ENCODE measurements at regions not wholly inside any gene's neighbourhood (a gene's known extent, or its start where the extent isn't known, plus 50 kb on each side); places are given as distances from the start of the nearest gene placed in this dataset.

DNA sequence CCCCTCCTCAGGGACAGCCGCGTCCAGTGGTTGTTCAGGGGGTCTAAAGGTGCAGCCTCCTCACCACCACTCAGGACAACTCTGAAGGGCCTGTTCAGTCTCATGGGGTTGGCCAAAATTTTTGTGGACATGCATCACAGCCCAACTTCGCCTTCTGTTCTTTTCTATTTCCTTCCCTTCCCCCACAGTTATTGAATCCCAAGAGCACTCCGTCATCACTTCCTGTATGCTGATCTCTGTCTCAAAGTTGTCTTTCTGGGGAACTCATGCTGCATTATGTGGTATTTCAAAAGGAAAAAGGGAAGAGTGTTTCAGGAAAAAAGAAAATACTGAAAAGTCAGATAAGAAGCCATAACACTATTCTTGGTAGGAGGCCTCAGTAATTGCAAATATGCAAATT, 355.4 kb downstream of the CAAP1 start:
- H3K27me3 ChIP-seq (replicated peaks; ENCODE audit: insufficient read depth): no peaks in the 10 kb centered on the region
- no peaks in the 10 kb centered on the region for H3K36me3 ChIP-seq (ENCODE audit: low read depth)
- H4K20me1 ChIP-seq (ENCODE audit: insufficient read depth): no peaks in the 10 kb centered on the region
- in situ Hi-C loops (cut with MboI): no loop called here
- H3K9me2 ChIP-seq (ENCODE audit: insufficient read depth): no peaks in the 10 kb centered on the region
- H3K79me2 ChIP-seq (ENCODE audit: insufficient read depth): no peaks in the 10 kb centered on the region
- DNase-seq: no peak
- TF ChIP-seq EZH2phosphoT487 (IDR thresholded peaks at IDR 0.05; ENCODE audit: insufficient read depth, low read depth) (no peak), EZH2 (IDR thresholded peaks at IDR 0.05; ENCODE audit: insufficient read depth, poor library complexity, severe bottlenecking) (no peak)
- no peak overlapping the region for H3K9ac ChIP-seq
- no peaks in the 10 kb centered on the region for H3K4me1 ChIP-seq (ENCODE audit: insufficient read depth)
- H3K4me3 ChIP-seq: no peak overlapping the region
- H3F3A ChIP-seq (ENCODE audit: insufficient read depth): no peaks in the 10 kb centered on the region
- WGBS, 2 experiments (ENCODE audit: low coverage in 1 of 2, low lambda C conversion rate in 2 of 2, missing lambda C conversion rate in 2 of 2): 44% methylated on average over 4 of the region's 4 CpGs
- no peak overlapping the region for H3K4me2 ChIP-seq (ENCODE audit: unreplicated experiment)
- no peak overlapping the region for H2AFZ ChIP-seq
- no peak overlapping the region for H3K27ac ChIP-seq
- no peaks in the 10 kb centered on the region for H3K9me3 ChIP-seq (ENCODE audit: low read depth)

DNA sequence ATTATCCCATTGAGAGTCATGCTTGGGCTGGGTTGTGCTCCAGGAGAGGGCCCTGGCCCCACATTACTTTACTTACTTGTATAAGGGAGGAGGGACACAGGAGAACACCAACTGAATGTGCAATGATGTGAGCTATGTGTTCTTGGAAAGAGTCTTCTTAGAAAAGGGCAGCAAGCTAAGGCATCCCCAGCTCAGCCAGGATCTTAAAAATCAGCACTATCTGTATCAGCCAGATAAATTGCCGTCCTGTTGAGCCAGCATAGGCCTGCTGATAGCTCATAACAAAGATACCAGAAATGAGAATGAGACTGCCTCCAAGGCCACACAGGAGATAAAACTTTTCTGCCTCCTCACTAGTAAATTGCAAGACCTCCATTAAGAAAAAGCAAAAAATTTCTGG, 357.5 kb downstream of the CAAP1 start:
- Histone ChIP-seq H3K36me3 (ENCODE audit: low read depth) (no peaks in the 10 kb centered on the region), H3K27ac (no peak overlapping the region), H3K27me3 (replicated peaks; ENCODE audit: insufficient read depth) (no peaks in the 10 kb centered on the region), H3K9ac (no peak overlapping the region), H3K79me2 (ENCODE audit: insufficient read depth) (no peaks in the 10 kb centered on the region), H3K4me2 (ENCODE audit: unreplicated experiment) (no peak overlapping the region), H3F3A (ENCODE audit: insufficient read depth) (no peaks in the 10 kb centered on the region), H2AFZ (no peak overlapping the region), H3K4me3 (no peak overlapping the region), H3K4me1 (ENCODE audit: insufficient read depth) (no peaks in the 10 kb centered on the region), H3K9me3 (ENCODE audit: low read depth) (no peaks in the 10 kb centered on the region), H4K20me1 (ENCODE audit: insufficient read depth) (no peaks in the 10 kb centered on the region), H3K9me2 (ENCODE audit: insufficient read depth) (no peaks in the 10 kb centered on the region)
- TF ChIP-seq EZH2 (IDR thresholded peaks at IDR 0.05; ENCODE audit: insufficient read depth, poor library complexity, severe bottlenecking) (no peak), EZH2phosphoT487 (IDR thresholded peaks at IDR 0.05; ENCODE audit: insufficient read depth, low read depth) (no peak)
- in situ Hi-C loops (cut with MboI): no loop called here
- no peak for DNase-seq
- WGBS, 2 experiments (ENCODE audit: low coverage in 1 of 2, low lambda C conversion rate in 2 of 2, missing lambda C conversion rate in 2 of 2): 0 to 17% methylated on average over 1 of the region's 1 CpG

DNA sequence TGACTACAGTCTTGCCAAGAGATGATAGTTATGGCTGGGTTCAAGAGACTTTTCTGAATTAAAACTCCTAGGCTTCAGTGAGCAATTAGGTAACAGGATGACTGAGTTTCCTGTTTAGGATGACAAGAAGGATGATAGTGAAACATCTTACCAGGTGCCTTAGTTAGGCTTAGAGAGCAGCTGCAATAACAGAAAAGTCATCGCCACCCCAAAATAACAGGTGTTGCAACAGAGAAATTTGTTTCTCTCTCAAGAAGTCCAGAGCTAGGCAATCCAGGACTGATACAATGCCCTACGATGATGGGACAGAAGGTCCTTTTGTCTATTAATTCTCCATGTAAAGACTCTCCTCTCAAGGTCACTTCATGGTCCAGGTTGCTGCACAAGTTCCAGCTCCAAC, 361.8 kb downstream of the CAAP1 start:
- no peak for TF ChIP-seq EZH2phosphoT487 (IDR thresholded peaks at IDR 0.05; ENCODE audit: insufficient read depth, low read depth)
- no peak for TF ChIP-seq EZH2 (IDR thresholded peaks at IDR 0.05; ENCODE audit: insufficient read depth, poor library complexity, severe bottlenecking)
- H3K27me3 ChIP-seq (replicated peaks; ENCODE audit: insufficient read depth): no peaks in the 10 kb centered on the region
- WGBS, 2 experiments (ENCODE audit: low coverage in 1 of 2, low lambda C conversion rate in 2 of 2, missing lambda C conversion rate in 2 of 2): 27 to 33% methylated on average over 2 of the region's 2 CpGs
- in situ Hi-C loops (cut with MboI): no loop called here
- H3K9me3 ChIP-seq (ENCODE audit: low read depth): no peaks in the 10 kb centered on the region
- no peaks in the 10 kb centered on the region for H3K4me1 ChIP-seq (ENCODE audit: insufficient read depth)
- H3K79me2 ChIP-seq (ENCODE audit: insufficient read depth): no peaks in the 10 kb centered on the region
- H3F3A ChIP-seq (ENCODE audit: insufficient read depth): no peaks in the 10 kb centered on the region
- H3K4me3 ChIP-seq: no peak overlapping the region
- no peaks in the 10 kb centered on the region for H3K9me2 ChIP-seq (ENCODE audit: insufficient read depth)
- DNase-seq: no peak
- H3K4me2 ChIP-seq (ENCODE audit: unreplicated experiment): no peak overlapping the region
- no peak overlapping the region for H3K9ac ChIP-seq
- no peak overlapping the region for H2AFZ ChIP-seq
- H4K20me1 ChIP-seq (ENCODE audit: insufficient read depth): no peaks in the 10 kb centered on the region
- H3K36me3 ChIP-seq (ENCODE audit: low read depth): no peaks in the 10 kb centered on the region
- no peak overlapping the region for H3K27ac ChIP-seq

DNA sequence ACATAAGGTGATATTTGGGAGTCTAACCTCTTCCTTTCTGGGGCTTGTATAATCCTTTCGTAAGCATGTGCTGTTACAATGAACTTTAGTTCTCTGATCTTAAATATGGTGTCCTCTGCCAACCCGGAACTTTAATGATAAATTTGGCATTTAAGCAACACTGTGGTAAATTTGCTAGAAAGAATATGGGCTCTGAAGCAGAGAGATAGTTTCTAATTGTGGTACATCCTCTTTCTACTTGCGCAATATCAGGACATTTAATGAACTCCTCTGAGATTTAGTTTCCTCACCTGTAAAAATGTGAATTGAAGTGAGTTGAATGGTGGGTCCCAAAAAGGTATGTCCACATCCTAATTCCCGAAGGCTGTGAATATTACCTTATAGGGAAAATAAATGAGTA, 364.7 kb downstream of the CAAP1 start:
- TF ChIP-seq EZH2phosphoT487 (IDR thresholded peaks at IDR 0.05; ENCODE audit: insufficient read depth, low read depth) (no peak), EZH2 (IDR thresholded peaks at IDR 0.05; ENCODE audit: insufficient read depth, poor library complexity, severe bottlenecking) (no peak)
- in situ Hi-C loops (cut with MboI): no loop called here
- 31 to 37% methylated on average over 4 of the region's 4 CpGs for WGBS, 2 experiments (ENCODE audit: low coverage in 1 of 2, low lambda C conversion rate in 2 of 2, missing lambda C conversion rate in 2 of 2)
- H3K4me3 ChIP-seq: no peak overlapping the region
- no peaks in the 10 kb centered on the region for H3K79me2 ChIP-seq (ENCODE audit: insufficient read depth)
- H4K20me1 ChIP-seq (ENCODE audit: insufficient read depth): no peaks in the 10 kb centered on the region
- no peaks in the 10 kb centered on the region for H3K9me3 ChIP-seq (ENCODE audit: low read depth)
- H3K36me3 ChIP-seq (ENCODE audit: low read depth): no peaks in the 10 kb centered on the region
- no peaks in the 10 kb centered on the region for H3K9me2 ChIP-seq (ENCODE audit: insufficient read depth)
- H3K9ac ChIP-seq: no peak overlapping the region
- H2AFZ ChIP-seq: no peak overlapping the region
- H3K27me3 ChIP-seq (replicated peaks; ENCODE audit: insufficient read depth): no peaks in the 10 kb centered on the region
- DNase-seq: no peak
- H3K27ac ChIP-seq: no peak overlapping the region
- H3F3A ChIP-seq (ENCODE audit: insufficient read depth): no peaks in the 10 kb centered on the region
- H3K4me2 ChIP-seq (ENCODE audit: unreplicated experiment): no peak overlapping the region
- no peaks in the 10 kb centered on the region for H3K4me1 ChIP-seq (ENCODE audit: insufficient read depth)

DNA sequence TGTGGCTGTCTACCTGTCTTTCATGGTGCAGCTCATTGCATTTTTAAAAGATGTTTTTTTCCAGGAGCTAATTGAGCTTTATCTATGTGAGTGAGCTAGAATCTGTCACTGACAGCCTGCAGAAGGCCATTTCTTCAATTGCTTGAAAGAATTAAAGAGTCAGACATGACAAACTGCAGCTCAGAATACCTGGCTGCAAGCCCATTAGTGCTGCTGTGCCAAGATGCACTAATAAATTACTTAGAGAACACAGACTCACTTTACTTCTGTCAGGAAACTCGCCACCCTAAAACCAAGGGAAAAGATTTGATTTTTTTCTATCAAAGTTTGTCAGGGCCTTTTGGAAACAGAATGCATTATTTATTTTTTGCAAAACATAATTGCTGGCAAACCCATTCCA, 368.3 kb downstream of the CAAP1 start:
- Histone ChIP-seq H2AFZ (no peak overlapping the region), H3K27ac (no peak overlapping the region), H3K36me3 (ENCODE audit: low read depth) (no peaks in the 10 kb centered on the region), H3F3A (ENCODE audit: insufficient read depth) (no peaks in the 10 kb centered on the region), H3K27me3 (replicated peaks; ENCODE audit: insufficient read depth) (no peaks in the 10 kb centered on the region), H3K4me2 (ENCODE audit: unreplicated experiment) (no peak overlapping the region), H3K9ac (no peak overlapping the region), H3K9me3 (ENCODE audit: low read depth) (no peaks in the 10 kb centered on the region), H3K4me1 (ENCODE audit: insufficient read depth) (no peaks in the 10 kb centered on the region), H3K79me2 (ENCODE audit: insufficient read depth) (no peaks in the 10 kb centered on the region), H3K4me3 (no peak overlapping the region), H3K9me2 (ENCODE audit: insufficient read depth) (no peaks in the 10 kb centered on the region), H4K20me1 (ENCODE audit: insufficient read depth) (no peaks in the 10 kb centered on the region)
- 0 to 4% methylated on average over 1 of the region's 1 CpG for WGBS, 2 experiments (ENCODE audit: low coverage in 1 of 2, low lambda C conversion rate in 2 of 2, missing lambda C conversion rate in 2 of 2)
- no peak for TF ChIP-seq EZH2phosphoT487 (IDR thresholded peaks at IDR 0.05; ENCODE audit: insufficient read depth, low read depth)
- TF ChIP-seq EZH2 (IDR thresholded peaks at IDR 0.05; ENCODE audit: insufficient read depth, poor library complexity, severe bottlenecking): no peak
- no peak for DNase-seq
- in situ Hi-C loops (cut with MboI): no loop called here
